SK-N-MC (cell line): ENCODE measurements at regions not wholly inside any gene's neighbourhood (a gene's known extent, or its start where the extent isn't known, plus 50 kb on each side); places are given as distances from the start of the nearest gene placed in this dataset.

Experiments
- EZH2 ChIP-seq: fragments of 200-600 bp; sonication (generic); IDR thresholded peaks from one replicate; pipeline ENCODE4 v1.6.1; 2017; ENCODE audit warnings: antibody characterized with exemption
- POLR2AphosphoS5 ChIP-seq: IDR thresholded peaks from 2 replicates; pipeline ENCODE4 v1.6.1; 2012; ENCODE audit warnings: mild to moderate bottlenecking, low read depth, low read length, borderline replicate concordance

- TF ChIP-seq POLR2AphosphoS5 (no peak), EZH2 (no peak)
Observed at GRCh38 chr6:10140136-10140535, 274.7 kb downstream of the TFAP2A start.
